Panc1 (cell line): ENCODE measurements at regions not wholly inside any gene's neighbourhood (a gene's known extent, or its start where the extent isn't known, plus 50 kb on each side); places are given as distances from the start of the nearest gene placed in this dataset.

Experiments used
- POLR2AphosphoS5 ChIP-seq: IDR thresholded peaks from 2 replicates; pipeline ENCODE4 v1.6.1; 2012; ENCODE audit warnings: mild to moderate bottlenecking, low read depth, low read length, moderate library complexity
- SIN3A ChIP-seq: IDR thresholded peaks from 2 replicates; pipeline ENCODE4 v1.6.1; 2012; ENCODE audit warnings: low read depth, mild to moderate bottlenecking, low read length, moderate library complexity, borderline replicate concordance; ENCODE audit not compliant: insufficient read depth
- TCF7L2 ChIP-seq: IDR thresholded peaks from 2 replicates; pipeline ENCODE4 v1.6.1; 2011; ENCODE audit warnings: mild to moderate bottlenecking, low read depth, low read length, inconsistent platforms
- TF ChIP-seq, protein P1 (sequence below): fragments of 450-650 bp; IDR thresholded peaks from 2 replicates; pipeline ENCODE4 v1.5.1; 2017; ENCODE audit warnings: mild to moderate bottlenecking
- TF ChIP-seq, protein P2 (sequence below), 2 experiments: IDR thresholded peaks; 2 replicates each; pipeline ENCODE4 v1.6.1; 2011 to 2012; ENCODE audit warnings: low read depth in 2 of 2, control low read depth in 1 of 2, low read length in 1 of 2, mild to moderate bottlenecking in 1 of 2, moderate library complexity in 1 of 2; ENCODE audit not compliant: insufficient read depth in 1 of 2

DNA sequence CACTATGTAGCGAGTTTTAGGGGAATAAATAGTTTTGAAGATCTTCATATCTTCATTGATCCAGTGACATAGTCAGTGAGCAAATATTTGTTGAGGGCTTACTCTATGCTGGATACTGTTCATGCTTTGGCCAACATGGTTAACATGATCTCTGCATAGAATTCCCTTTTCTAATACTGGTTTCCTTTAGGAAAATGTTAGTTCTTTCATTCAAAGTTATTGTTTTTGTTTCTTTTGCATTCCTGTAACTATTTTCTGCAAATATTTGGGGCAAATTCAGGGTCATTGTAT is 226.5 kb downstream of the C12orf50 start:
- TF ChIP-seq, protein P1, sequence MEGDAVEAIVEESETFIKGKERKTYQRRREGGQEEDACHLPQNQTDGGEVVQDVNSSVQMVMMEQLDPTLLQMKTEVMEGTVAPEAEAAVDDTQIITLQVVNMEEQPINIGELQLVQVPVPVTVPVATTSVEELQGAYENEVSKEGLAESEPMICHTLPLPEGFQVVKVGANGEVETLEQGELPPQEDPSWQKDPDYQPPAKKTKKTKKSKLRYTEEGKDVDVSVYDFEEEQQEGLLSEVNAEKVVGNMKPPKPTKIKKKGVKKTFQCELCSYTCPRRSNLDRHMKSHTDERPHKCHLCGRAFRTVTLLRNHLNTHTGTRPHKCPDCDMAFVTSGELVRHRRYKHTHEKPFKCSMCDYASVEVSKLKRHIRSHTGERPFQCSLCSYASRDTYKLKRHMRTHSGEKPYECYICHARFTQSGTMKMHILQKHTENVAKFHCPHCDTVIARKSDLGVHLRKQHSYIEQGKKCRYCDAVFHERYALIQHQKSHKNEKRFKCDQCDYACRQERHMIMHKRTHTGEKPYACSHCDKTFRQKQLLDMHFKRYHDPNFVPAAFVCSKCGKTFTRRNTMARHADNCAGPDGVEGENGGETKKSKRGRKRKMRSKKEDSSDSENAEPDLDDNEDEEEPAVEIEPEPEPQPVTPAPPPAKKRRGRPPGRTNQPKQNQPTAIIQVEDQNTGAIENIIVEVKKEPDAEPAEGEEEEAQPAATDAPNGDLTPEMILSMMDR = no peak
- TF ChIP-seq POLR2AphosphoS5 (no peak), SIN3A (no peak), TCF7L2 (no peak)
- TF ChIP-seq, protein P2, sequence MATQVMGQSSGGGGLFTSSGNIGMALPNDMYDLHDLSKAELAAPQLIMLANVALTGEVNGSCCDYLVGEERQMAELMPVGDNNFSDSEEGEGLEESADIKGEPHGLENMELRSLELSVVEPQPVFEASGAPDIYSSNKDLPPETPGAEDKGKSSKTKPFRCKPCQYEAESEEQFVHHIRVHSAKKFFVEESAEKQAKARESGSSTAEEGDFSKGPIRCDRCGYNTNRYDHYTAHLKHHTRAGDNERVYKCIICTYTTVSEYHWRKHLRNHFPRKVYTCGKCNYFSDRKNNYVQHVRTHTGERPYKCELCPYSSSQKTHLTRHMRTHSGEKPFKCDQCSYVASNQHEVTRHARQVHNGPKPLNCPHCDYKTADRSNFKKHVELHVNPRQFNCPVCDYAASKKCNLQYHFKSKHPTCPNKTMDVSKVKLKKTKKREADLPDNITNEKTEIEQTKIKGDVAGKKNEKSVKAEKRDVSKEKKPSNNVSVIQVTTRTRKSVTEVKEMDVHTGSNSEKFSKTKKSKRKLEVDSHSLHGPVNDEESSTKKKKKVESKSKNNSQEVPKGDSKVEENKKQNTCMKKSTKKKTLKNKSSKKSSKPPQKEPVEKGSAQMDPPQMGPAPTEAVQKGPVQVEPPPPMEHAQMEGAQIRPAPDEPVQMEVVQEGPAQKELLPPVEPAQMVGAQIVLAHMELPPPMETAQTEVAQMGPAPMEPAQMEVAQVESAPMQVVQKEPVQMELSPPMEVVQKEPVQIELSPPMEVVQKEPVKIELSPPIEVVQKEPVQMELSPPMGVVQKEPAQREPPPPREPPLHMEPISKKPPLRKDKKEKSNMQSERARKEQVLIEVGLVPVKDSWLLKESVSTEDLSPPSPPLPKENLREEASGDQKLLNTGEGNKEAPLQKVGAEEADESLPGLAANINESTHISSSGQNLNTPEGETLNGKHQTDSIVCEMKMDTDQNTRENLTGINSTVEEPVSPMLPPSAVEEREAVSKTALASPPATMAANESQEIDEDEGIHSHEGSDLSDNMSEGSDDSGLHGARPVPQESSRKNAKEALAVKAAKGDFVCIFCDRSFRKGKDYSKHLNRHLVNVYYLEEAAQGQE (IDR thresholded peaks at IDR 0.05; ENCODE audit: insufficient read depth in 1 of 2, low read depth in 2 of 2, low read length in 1 of 2) = no peak
